ENCODE measurements at regions not wholly inside any gene's neighbourhood (a gene's known extent, or its start where the extent isn't known, plus 50 kb on each side); places are given as distances from the start of the nearest gene placed in this dataset.
"Not testable (repeated sequence)": the region's sequence is repeated elsewhere in the genome, so short reads cannot be mapped to it uniquely, and the experiment has no call there.

GRCh38 chr6:135731116-135731515 is 120.4 kb upstream of the PDE7B start:
- DNase-seq: no peak

GRCh38 chr6:135736351-135736750 is 115.2 kb upstream of the PDE7B start:
- DNase-seq: not testable (repeated sequence)

DNA sequence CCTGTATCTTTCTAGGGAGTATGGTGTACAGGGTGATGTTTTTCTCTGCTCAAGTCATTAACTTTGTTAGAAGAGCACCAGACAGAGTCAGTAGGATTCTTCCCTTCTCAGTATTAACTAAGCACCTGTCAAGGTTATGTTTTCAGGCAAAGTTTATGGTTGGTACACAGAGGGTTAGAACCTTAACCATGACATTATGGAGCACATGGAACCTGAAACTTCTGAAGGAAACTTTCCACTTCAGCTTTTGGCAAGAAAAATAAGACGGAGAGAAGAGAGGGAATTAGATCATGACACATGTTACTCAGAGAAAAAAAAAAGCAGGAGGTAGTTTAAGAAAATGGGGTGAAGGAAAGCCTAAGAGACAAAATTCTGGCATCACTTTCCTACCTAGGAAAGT is 112.9 kb upstream of the PDE7B start:
- DNase-seq: no peak

- DNase-seq: no peak
Observed at GRCh38 chr6:135739288-135739687, 112.2 kb upstream of the PDE7B start.

DNA sequence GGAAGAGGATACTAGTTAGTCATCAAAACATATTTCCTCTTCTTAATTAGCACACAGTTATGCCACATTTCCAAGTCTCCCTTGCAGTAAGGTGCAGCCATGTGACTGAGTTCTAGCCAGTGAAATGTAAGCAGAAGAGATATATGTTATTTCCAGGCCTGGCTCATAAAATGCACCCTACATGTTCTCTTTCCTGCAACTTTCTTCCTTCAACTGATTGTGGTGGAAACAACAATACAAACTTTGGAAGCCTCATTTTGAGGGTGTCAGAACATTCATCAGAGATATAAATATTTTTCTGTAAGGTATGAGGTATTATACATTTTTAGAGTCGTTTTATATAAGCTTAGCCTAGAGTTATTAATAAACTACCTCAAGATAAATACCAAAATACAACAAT is 110.9 kb upstream of the PDE7B start:
- DNase-seq: no peak

DNA sequence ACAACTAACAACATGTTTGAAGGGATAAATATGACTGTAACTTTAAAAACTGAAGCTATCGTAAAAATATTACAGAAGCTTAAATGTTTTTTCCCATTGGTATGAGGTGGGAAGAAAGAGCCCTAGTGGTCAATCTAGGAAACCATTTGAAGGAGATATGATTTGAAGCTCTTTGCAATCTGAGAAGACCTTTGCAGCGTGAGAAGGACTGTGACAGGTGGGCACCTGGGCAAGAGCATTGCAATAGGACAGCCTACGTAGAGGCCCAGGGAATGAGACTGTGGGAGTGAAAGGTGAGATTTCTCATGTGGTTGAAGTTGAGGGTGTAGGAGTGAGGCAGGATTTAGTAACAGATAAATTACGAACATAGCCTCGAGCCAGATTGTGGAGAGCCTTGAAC is 108.0 kb upstream of the PDE7B start:
- no peak for DNase-seq

- DNase-seq: no peak
Observed at GRCh38 chr6:135748189-135748588, 103.3 kb upstream of the PDE7B start.

GRCh38 chr6:135750081-135750480 is 101.4 kb upstream of the PDE7B start:
- DNase-seq: no peak

DNA sequence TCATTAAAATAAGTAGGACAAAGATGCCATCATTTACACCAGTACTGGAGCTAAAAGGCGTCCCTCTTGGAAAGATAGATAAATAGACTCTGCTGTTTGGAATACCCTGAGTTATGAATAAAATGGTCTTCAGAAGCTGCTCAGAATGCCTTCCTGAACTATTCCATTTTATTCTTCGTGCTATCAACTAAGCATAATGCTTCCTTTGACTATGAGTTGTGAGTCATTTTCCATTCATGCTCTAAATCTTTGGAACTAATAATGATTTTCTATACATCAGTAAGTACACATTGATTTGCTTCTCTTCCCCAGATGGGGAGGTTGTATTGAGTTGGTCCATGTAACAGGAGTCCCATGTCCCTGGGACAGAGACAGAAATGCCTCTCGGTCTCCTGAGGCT is 98.3 kb upstream of the PDE7B start:
- no peak for DNase-seq

GRCh38 chr6:135759831-135760230 is 91.7 kb upstream of the PDE7B start:
- no peak for DNase-seq

DNA sequence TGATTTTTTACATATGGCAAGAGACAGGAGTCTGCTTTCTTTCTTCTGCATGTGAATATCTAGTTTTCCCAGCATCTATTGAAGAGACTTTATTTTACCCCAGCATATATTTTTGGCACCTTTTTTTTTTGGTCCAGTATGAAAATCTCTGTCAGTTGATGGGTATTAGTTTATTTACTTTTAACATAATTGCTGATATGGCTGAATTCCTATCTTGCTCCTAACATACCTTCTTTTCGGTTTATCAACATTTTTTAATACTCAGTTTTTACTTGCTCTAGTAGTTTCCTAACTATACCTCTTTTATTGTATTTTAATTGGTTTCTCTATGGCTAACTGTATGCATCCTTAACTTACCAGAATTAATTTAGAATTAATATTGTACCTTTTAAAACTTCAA is 77.5 kb upstream of the PDE7B start:
- DNase-seq: no peak

DNA sequence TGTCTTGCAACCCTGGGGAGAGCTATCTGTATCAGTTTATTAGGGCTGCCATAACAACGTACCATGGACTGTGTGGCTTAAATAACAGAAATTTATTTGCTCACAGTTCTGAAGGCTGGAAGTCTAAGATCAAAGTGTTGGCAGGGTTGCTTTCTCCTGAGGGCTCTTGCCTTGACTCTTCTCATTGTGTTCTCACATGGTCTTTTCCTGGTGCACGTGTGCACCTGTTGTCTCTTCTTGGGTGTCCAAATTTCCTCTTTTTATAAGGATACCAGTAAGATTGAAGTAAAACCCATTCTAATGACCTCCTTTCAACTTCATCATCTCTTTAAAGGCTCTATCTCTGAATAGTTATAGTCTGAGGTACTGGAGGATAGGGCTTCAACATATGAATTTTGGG is 72.3 kb upstream of the PDE7B start:
- no peak for DNase-seq

GRCh38 chr6:135780326-135780725 is 71.2 kb upstream of the PDE7B start:
- no peak for DNase-seq

- no peak for DNase-seq
Observed at GRCh38 chr6:135782546-135782945, 69.0 kb upstream of the PDE7B start.

GRCh38 chr6:135784507-135784906 is 67.0 kb upstream of the PDE7B start:
- DNase-seq: no peak

- DNase-seq: no peak
Observed at GRCh38 chr6:135789375-135790050, 62.0 kb upstream of the PDE7B start.

DNA sequence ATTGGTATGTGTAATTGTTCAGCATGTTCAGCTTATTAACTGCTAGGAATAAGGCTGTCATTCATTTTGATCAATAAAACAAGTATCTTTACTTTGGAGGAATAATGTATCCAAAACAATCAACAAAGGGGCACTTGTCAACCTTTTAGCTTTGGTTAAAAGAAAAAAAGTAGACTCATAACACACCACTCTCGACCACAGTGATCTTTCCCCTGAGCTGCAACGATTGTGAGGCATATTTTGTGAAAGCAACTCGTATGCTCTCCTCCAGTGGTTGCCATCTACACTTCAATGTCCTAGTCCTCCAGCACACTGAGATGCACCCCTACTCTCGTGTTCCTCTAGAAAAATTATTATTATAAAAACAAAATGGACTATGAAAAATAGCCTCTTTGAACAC is 60.1 kb upstream of the PDE7B start:
- no peak for DNase-seq

DNA sequence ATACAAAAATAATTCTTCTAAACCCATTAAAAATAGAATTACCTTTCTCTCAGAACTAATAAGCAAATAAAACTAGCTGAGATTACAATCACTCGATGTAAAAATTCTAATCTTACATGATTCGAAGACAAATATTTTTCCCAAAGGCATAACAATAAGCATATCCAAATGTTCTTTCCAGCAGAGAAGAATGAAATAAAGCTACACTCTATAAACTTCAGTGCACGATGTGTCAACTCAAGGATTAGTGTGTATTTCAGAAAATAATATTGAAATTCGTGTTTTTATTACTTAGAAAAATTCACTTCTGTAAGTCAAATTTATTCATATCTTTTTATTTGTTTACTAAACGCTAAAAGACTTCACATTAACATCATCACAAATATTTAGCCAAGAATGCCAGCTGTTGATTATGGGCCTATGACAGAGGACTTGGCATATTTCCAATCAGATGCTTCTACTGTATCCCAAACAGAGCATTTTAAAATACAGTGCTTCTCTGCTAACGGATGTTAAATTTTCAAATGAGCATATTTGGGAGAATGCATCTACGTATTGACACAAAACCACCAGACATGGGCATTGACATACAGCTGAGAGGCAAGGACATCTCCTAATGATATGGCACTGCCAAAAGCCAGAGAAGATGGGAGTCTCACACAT is 54.7 kb upstream of the PDE7B start:
- no peak for DNase-seq

- no peak for DNase-seq
Observed at GRCh38 chr6:135797361-135797760, 54.1 kb upstream of the PDE7B start.

DNA sequence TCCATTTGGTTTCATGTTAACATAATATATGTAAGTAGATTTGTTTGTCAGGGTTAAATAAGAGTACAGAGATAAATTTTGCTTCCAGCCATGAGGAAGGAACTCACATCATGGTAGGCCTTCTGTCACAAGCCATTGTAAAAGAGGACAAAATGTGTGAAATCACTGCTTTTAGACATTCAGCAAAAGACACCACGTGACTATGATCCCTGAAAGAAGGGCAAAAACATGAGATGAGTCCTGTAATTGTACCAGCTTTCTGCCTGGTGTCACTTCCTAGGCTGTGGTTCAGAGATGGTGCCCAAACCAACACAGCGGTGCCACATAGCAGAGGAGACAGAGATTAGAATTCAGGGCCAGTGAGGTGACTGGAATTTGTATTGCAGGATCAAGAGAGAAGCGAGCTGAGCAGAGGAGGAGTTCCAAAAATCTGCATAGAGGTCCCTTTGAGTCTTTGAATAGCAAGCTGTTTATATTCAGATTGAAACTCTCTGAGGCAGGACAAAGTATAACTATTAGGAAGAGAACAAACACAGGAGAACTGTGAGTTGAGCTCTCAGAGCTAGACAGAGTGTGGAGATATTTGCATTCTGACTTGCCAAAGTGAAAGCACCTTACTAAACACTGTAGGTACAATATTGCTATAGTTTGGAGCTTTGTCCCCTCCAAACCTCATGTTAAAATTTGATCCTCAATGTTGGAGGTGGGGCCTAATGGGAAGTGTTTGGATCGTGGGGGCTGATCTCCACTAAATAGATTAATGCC is 52.6 kb upstream of the PDE7B start:
- DNase-seq: no peak
